Right lobe of liver (tissue), 4 donors: ENCODE measurements at regions not wholly inside any gene's neighbourhood (a gene's known extent, or its start where the extent isn't known, plus 50 kb on each side); places are given as distances from the start of the nearest gene placed in this dataset.

ENCODE experiments used
- POLR2A ChIP-seq: fragments of 450-650 bp; IDR thresholded peaks from one replicate; pipeline ENCODE4 v1.6.1; 2017; ENCODE audit warnings: antibody characterized with exemption, mild to moderate bottlenecking
- TF ChIP-seq, protein P1 (sequence below), 4 donors: fragments of 200-600 bp in 3 of 4; fragments of 450-650 bp in 1 of 4; IDR thresholded peaks; one replicate each; pipeline versions ENCODE4 v1.5.1 to v1.8.0; 2016 to 2022; ENCODE audit warnings: antibody characterized with exemption in 4 of 4, mild to moderate bottlenecking in 2 of 4
- donor health status: DM: no; HTN: no; CAD: no.
- donor health status: DM: no; HTN: no; CAD: no.
- donor health status: DM: no; HTN: yes; CAD: no.

- no peak for TF ChIP-seq POLR2A
- TF ChIP-seq, protein P1, sequence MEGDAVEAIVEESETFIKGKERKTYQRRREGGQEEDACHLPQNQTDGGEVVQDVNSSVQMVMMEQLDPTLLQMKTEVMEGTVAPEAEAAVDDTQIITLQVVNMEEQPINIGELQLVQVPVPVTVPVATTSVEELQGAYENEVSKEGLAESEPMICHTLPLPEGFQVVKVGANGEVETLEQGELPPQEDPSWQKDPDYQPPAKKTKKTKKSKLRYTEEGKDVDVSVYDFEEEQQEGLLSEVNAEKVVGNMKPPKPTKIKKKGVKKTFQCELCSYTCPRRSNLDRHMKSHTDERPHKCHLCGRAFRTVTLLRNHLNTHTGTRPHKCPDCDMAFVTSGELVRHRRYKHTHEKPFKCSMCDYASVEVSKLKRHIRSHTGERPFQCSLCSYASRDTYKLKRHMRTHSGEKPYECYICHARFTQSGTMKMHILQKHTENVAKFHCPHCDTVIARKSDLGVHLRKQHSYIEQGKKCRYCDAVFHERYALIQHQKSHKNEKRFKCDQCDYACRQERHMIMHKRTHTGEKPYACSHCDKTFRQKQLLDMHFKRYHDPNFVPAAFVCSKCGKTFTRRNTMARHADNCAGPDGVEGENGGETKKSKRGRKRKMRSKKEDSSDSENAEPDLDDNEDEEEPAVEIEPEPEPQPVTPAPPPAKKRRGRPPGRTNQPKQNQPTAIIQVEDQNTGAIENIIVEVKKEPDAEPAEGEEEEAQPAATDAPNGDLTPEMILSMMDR (IDR thresholded peaks at IDR 0.05): peak in 1 of 4 donors; percentile 10
Measured at GRCh38 chr5:1666812-1667588, 132.6 kb downstream of the MRPL36 start.
